Naive thymus-derived CD8-positive, alpha-beta T cell (primary cell): ENCODE measurements at regions not wholly inside any gene's neighbourhood (a gene's known extent, or its start where the extent isn't known, plus 50 kb on each side); places are given as distances from the start of the nearest gene placed in this dataset.

Source experiments
- ATAC-seq, 2 donors: fragments of 150-1000 bp; cut with Tn5 transposase in 1 of 2; sonication (Bioruptor Pico), chemical (Tn5 transposase) in 1 of 2; 1 replicate in 1 of 2; 2 replicates in 1 of 2; pipeline ENCODE4 v1.10.0; 2021; ENCODE audit warnings: mild to moderate bottlenecking in 2 of 2, moderate library complexity in 2 of 2
- POLR2A ChIA-PET: fragments of 350-600 bp; sonication (Branson Sonifier 250); formaldehyde crosslinking; loops from one replicate; lab custom pipeline; 2021; ENCODE audit warnings: antibody characterized with exemption; lab: Charles Lee
- DNase-seq, 10 donors: peaks; one replicate each; pipeline versions ENCODE4 v3.0.0 to v3.0.0-alpha.2; 2020 to 2022
- H3K27ac Mint-ChIP-seq, 10 donors: one replicate each; pipeline ENCODE4 v1.8.0; 2020 to 2022; ENCODE audit warnings: mild to moderate bottlenecking in 10 of 10, mixed read lengths in 10 of 10, moderate library complexity in 4 of 10, inconsistent platforms in 1 of 10
- H3K27me3 Mint-ChIP-seq, 5 donors: one replicate each; pipeline ENCODE4 v1.8.0; 2021 to 2022; ENCODE audit warnings: mixed read lengths in 5 of 5
- H3K36me3 Mint-ChIP-seq, 3 donors: one replicate each; pipeline ENCODE4 v1.8.0; 2020 to 2022; ENCODE audit warnings: mixed read lengths in 3 of 3, mild to moderate bottlenecking in 2 of 3, inconsistent platforms in 1 of 3
- H3K4me1 Mint-ChIP-seq, 4 donors: one replicate each; pipeline ENCODE4 v1.8.0; 2021 to 2022; ENCODE audit warnings: mixed read lengths in 4 of 4
- H3K4me3 Mint-ChIP-seq, 10 donors: one replicate each; pipeline ENCODE4 v1.8.0; 2020 to 2022; ENCODE audit warnings: mild to moderate bottlenecking in 10 of 10, mixed read lengths in 10 of 10, moderate library complexity in 6 of 10, inconsistent platforms in 1 of 10
- H3K9me3 Mint-ChIP-seq, 9 donors: one replicate each; pipeline ENCODE4 v1.8.0; 2020 to 2022; ENCODE audit warnings: mixed read lengths in 9 of 9, mild to moderate bottlenecking in 3 of 9, inconsistent platforms in 1 of 9, moderate library complexity in 1 of 9

DNA sequence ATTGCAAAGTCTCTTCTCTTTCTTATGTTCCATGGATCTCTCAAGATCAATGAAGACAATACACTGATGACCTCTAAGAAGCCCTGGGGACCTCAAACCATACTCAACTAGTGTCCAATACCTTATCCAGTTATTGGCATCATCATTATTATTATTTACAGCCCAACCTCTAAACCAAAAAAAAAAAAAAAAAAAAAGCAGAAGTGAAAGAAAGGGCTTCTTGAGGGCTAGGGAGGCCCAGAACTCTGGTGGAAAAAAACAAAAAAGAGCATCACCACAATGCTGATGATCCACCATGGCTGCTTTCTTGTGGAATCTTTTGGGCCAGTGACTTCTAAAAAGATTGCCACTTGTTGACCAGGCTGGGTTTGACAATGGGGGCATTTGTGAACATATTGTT is 324.9 kb downstream of the LPIN1 start:
- DNase-seq, result no peak
- peaks cover 5 to 45% (median 12%) of the 10 kb centered on the region in 4 donors for H3K4me1 Mint-ChIP-seq
- H3K4me3 Mint-ChIP-seq, result no peak overlapping the region
- no peak for ATAC-seq
- POLR2A ChIA-PET, result no interaction called here
- no peaks in the 10 kb centered on the region for H3K36me3 Mint-ChIP-seq
- peak overlapping the region in 2 of 10 donors; percentile 16 to 42 for H3K27ac Mint-ChIP-seq
- no peaks in the 10 kb centered on the region for H3K9me3 Mint-ChIP-seq
- H3K27me3 Mint-ChIP-seq, result no peaks in the 10 kb centered on the region

- Mint-ChIP-seq H3K9me3 (no peaks in the 10 kb centered on the region), H3K4me1 (peaks cover 0 to 43% (median 7%) of the 10 kb centered on the region in 4 donors), H3K36me3 (no peaks in the 10 kb centered on the region), H3K4me3 (no peak overlapping the region), H3K27ac (no peak overlapping the region), H3K27me3 (no peaks in the 10 kb centered on the region)
- DNase-seq (no peak), ATAC-seq (no peak)
- POLR2A ChIA-PET, result no interaction called here
These were observed 326.9 kb downstream of the LPIN1 start for GRCh38 chr2:12073217-12073852.

GRCh38 chr2:12074126-12074844 is 327.9 kb downstream of the LPIN1 start:
- Mint-ChIP-seq H3K36me3 (no peaks in the 10 kb centered on the region), H3K27ac (no peak overlapping the region), H3K4me3 (no peak overlapping the region), H3K4me1 (peaks cover 0 to 43% (median 7%) of the 10 kb centered on the region in 4 donors), H3K27me3 (no peaks in the 10 kb centered on the region), H3K9me3 (no peaks in the 10 kb centered on the region)
- POLR2A ChIA-PET, result no interaction called here
- ATAC-seq (no peak), DNase-seq (no peak)

GRCh38 chr2:12074845-12075217 is 328.4 kb downstream of the LPIN1 start:
- ATAC-seq (no peak), DNase-seq (no peak)
- H3K4me3 Mint-ChIP-seq, result no peak overlapping the region
- no peaks in the 10 kb centered on the region for H3K27me3 Mint-ChIP-seq
- no peak overlapping the region for H3K27ac Mint-ChIP-seq
- no peaks in the 10 kb centered on the region for H3K9me3 Mint-ChIP-seq
- H3K36me3 Mint-ChIP-seq, result no peaks in the 10 kb centered on the region
- POLR2A ChIA-PET, result no interaction called here
- H3K4me1 Mint-ChIP-seq, result peaks cover 0 to 37% (median 7%) of the 10 kb centered on the region in 4 donors

DNA sequence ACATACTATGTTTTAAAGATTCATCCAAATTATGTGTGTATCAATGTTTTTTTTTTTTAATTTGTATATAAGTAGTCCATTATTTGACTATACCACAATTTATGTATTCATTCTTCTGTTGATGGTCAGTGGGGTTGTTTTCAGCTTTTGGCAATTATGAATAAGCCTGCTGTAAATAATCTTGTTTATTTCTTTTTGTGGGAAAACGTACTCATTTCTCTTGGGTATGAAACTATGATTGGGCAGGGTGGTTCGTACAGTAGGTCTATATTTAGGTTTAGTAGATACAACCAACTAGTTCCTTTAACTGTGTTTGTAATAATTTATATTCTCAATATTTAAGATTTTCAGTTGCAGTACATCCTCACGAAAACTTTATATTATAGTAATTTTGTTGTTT is 329.2 kb downstream of the LPIN1 start:
- Mint-ChIP-seq H3K4me1 (peaks cover 2 to 34% (median 7%) of the 10 kb centered on the region in 4 donors), H3K27me3 (no peaks in the 10 kb centered on the region), H3K4me3 (no peak overlapping the region), H3K27ac (no peak overlapping the region), H3K36me3 (no peaks in the 10 kb centered on the region), H3K9me3 (no peaks in the 10 kb centered on the region)
- POLR2A ChIA-PET, result no interaction called here
- ATAC-seq (no peak), DNase-seq (no peak)

DNA sequence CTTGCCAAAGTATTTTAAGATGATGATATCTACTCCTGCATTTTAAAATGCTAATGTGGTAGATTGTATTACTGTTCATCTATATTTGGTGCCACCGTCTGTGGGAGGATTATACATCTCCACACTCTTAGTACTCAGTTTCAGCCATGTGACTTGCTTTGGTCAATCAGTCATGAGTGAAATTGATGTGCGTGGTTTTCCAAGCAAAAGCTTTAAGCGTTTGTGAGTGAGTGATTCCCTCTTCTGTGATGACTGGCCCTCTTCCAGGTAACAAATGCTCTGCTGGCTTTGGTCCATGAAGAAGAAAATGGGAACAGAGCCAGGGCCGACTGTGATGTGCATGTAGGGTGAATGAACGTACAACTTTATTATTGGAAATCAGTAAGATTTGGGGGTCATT is 330.4 kb downstream of the LPIN1 start:
- no peak overlapping the region for H3K4me3 Mint-ChIP-seq
- POLR2A ChIA-PET, result no interaction called here
- H3K36me3 Mint-ChIP-seq, result no peaks in the 10 kb centered on the region
- H3K4me1 Mint-ChIP-seq, result peaks cover 4 to 32% (median 16%) of the 10 kb centered on the region in 4 donors
- no peak overlapping the region for H3K27ac Mint-ChIP-seq
- DNase-seq (no peak), ATAC-seq (no peak)
- no peaks in the 10 kb centered on the region for H3K27me3 Mint-ChIP-seq
- no peaks in the 10 kb centered on the region for H3K9me3 Mint-ChIP-seq

- H3K27me3 Mint-ChIP-seq, result no peaks in the 10 kb centered on the region
- ATAC-seq, result no peak
- DNase-seq, result no peak
- no peaks in the 10 kb centered on the region for H3K36me3 Mint-ChIP-seq
- H3K27ac Mint-ChIP-seq, result peak overlapping the region in 5 of 10 donors; percentile 6 to 63 (median 18)
- POLR2A ChIA-PET, result interaction anchor here (0.7 to 1.2 kb wide), 4 partner anchors 13 to 47 kb away, joined by 3 read pairs; no protein-coding TSS in a partner anchor
- H3K4me1 Mint-ChIP-seq, result peaks cover 2 to 36% (median 25%) of the 10 kb centered on the region in 4 donors
- peak overlapping the region in 1 of 10 donors; percentile 31 for H3K4me3 Mint-ChIP-seq
- H3K9me3 Mint-ChIP-seq, result no peaks in the 10 kb centered on the region
These were observed 333.9 kb downstream of the LPIN1 start for GRCh38 chr2:12080360-12080759.

DNA sequence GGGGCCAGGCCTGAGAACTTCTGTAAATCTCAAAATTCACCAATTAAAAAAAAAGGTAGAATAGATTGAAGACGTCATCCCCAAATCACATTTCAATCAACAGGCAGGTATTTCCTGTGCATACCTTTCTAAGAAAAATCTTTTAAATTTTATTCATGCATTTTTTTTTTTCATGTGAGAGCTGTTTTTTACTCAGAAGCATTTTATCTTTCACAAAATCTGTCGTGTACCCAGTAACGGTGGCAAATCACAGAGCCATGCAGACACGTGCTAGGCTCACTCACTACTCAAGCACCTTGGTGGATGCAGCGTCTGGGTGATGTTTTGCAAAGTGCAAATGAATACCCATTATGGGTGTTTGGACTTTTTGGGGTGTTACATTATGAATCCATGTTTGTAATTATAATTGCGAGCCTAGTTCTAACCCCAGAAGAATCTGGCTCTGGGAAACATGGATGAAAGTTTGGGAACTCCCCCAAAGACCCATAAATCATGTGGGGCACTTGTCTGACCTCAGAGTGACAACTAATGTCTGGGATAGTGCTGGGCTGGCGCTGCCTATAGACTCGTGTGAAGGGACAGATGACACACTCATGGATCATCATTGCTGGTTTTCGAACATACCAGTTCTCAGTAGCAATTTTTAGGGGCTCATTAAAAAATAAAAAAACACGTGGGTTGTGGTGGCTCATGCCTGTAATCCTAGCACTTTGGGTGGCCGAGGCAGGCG is 335.2 kb downstream of the LPIN1 start:
- Mint-ChIP-seq H3K4me3 (peak overlapping the region in 7 of 10 donors; percentile 5 to 52 (median 22)), H3K27me3 (no peaks in the 10 kb centered on the region), H3K27ac (peak overlapping the region; percentile 13 to 92 (median 62)), H3K36me3 (no peaks in the 10 kb centered on the region), H3K9me3 (no peaks in the 10 kb centered on the region), H3K4me1 (peaks cover 2 to 34% (median 25%) of the 10 kb centered on the region in 4 donors)
- POLR2A ChIA-PET, result interaction anchor here (1.0 kb wide), 1 partner anchor 34 kb away, joined by 3 read pairs; no protein-coding TSS in a partner anchor
- DNase-seq, result peak in 7 of 10 donors; percentile 28 to 73 (median 36)
- peak; percentile 72 to 97 for ATAC-seq

DNA sequence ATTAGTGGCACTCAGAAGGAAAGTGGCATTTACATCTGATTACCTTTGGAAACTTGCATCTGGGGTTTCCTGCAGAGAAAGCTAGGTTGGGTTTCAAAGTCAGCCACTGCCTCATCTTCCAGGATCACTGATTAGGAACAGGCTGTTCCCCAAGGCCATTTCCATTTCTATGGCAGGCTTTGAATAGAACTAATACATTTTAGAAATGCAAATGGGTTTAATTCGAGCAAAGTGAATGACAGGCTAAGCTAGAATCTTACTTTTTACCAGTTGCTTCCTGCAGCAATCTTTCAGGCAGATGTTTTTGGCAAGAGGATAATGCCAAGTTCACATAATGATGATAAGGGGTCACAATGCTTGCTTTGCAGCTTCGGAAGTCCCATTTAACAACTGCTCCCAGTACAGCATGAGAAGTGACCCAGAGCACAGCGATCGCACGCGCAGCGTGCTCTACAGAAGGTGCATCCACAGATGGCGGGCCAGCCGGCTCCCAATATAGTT is 336.7 kb downstream of the LPIN1 start:
- Mint-ChIP-seq H3K27me3 (no peaks in the 10 kb centered on the region), H3K4me1 (peaks cover 2 to 31% (median 25%) of the 10 kb centered on the region in 4 donors), H3K4me3 (no peak overlapping the region), H3K36me3 (no peaks in the 10 kb centered on the region), H3K27ac (peak overlapping the region in 4 of 10 donors; percentile 28 to 46 (median 36)), H3K9me3 (no peaks in the 10 kb centered on the region)
- POLR2A ChIA-PET, result interaction anchor here (0.6 kb wide), 1 partner anchor 26 kb away, joined by 3 read pairs; no protein-coding TSS in a partner anchor
- DNase-seq, result no peak
- ATAC-seq, result no peak

- DNase-seq (no peak), ATAC-seq (no peak)
- Mint-ChIP-seq H3K9me3 (no peaks in the 10 kb centered on the region), H3K27ac (peak overlapping the region in 2 of 10 donors; percentile 51 to 62), H3K27me3 (no peaks in the 10 kb centered on the region), H3K4me3 (no peak overlapping the region), H3K4me1 (peaks cover 2 to 31% (median 25%) of the 10 kb centered on the region in 4 donors), H3K36me3 (no peaks in the 10 kb centered on the region)
- POLR2A ChIA-PET, result no interaction called here
These were observed 337.4 kb downstream of the LPIN1 start for GRCh38 chr2:12083713-12084419.

GRCh38 chr2:12087175-12087574 is 340.7 kb downstream of the LPIN1 start:
- no peaks in the 10 kb centered on the region for H3K27me3 Mint-ChIP-seq
- peaks cover 2 to 13% (median 9%) of the 10 kb centered on the region in 4 donors for H3K4me1 Mint-ChIP-seq
- H3K27ac Mint-ChIP-seq, result no peak overlapping the region
- no peak for DNase-seq
- POLR2A ChIA-PET, result no interaction called here
- H3K9me3 Mint-ChIP-seq, result no peaks in the 10 kb centered on the region
- ATAC-seq, result no peak
- H3K36me3 Mint-ChIP-seq, result no peaks in the 10 kb centered on the region
- no peak overlapping the region for H3K4me3 Mint-ChIP-seq

- Mint-ChIP-seq H3K4me1 (peaks cover 2 to 13% (median 9%) of the 10 kb centered on the region in 4 donors), H3K4me3 (no peak overlapping the region)
- POLR2A ChIA-PET, result no interaction called here
These were observed 341.4 kb downstream of the LPIN1 start for GRCh38 chr2:12087671-12088380.

More at GRCh38 chr2:12087671-12088380, 341.4 kb downstream of the LPIN1 start:
- no peak overlapping the region for H3K27ac Mint-ChIP-seq
- H3K27me3 Mint-ChIP-seq, result no peaks in the 10 kb centered on the region
- no peaks in the 10 kb centered on the region for H3K36me3 Mint-ChIP-seq
- H3K9me3 Mint-ChIP-seq, result no peaks in the 10 kb centered on the region
- no peak for ATAC-seq
- DNase-seq, result no peak
